H1 (cell line): ENCODE measurements at regions not wholly inside any gene's neighbourhood (a gene's known extent, or its start where the extent isn't known, plus 50 kb on each side); places are given as distances from the start of the nearest gene placed in this dataset.
A peak's percentile ranks its signal among the peaks of the same experiment; 100 is the strongest.

Experiments used
- CTCF ChIA-PET: fragments of 300-600 bp; sonication (Branson Sonifier 250); formaldehyde crosslinking; loops from one replicate; lab custom pipeline; 2021; ENCODE audit not compliant: partially characterized antibody; lab: Charles Lee
- POLR2A ChIA-PET: fragments of 300-600 bp; sonication (Branson Sonifier 250); formaldehyde crosslinking; loops from one replicate; lab custom pipeline; 2021; ENCODE audit warnings: inconsistent platforms; ENCODE audit not compliant: partially characterized antibody; lab: Charles Lee
- DNase-seq, 2 experiments: peaks; one replicate each; pipeline versions ENCODE4 v3.0.0 to v3.0.0-alpha.2; 2010 to 2022; ENCODE audit warnings: low spot score in 2 of 2, low read depth in 1 of 2, mixed read lengths in 1 of 2
- FAIRE-seq: peaks from 2 replicates; lab custom pipeline; 2011; peaks lifted over from hg19 to GRCh38; lab: Jason Lieb, UNC
- H2AFZ ChIP-seq: 2 replicates; pipeline ENCODE4 v1.8.1; 2012; ENCODE audit warnings: low read length, inconsistent platforms
- H2AK5ac ChIP-seq: 2 replicates; pipeline ENCODE4 v1.6.1; 2013; ENCODE audit warnings: low read depth, low read length
- H2BK120ac ChIP-seq: replicated peaks from 2 replicates; pipeline ENCODE3; 2013; ENCODE audit warnings: low read depth, low read length, inconsistent platforms
- H2BK12ac ChIP-seq: 2 replicates; pipeline ENCODE4 v1.6.1; 2013; ENCODE audit warnings: low read depth, low read length
- H2BK15ac ChIP-seq: 2 replicates; pipeline ENCODE4 v1.6.1; 2013; ENCODE audit warnings: low read length
- H2BK20ac ChIP-seq: 2 replicates; pipeline ENCODE4 v1.6.1; 2013; ENCODE audit warnings: low read length
- H2BK5ac ChIP-seq: 2 replicates; pipeline ENCODE4 v1.6.1; 2013; ENCODE audit warnings: low read depth, low read length
- H3K14ac ChIP-seq: 2 replicates; pipeline ENCODE4 v1.6.1; 2013; ENCODE audit warnings: inconsistent platforms; ENCODE audit not compliant: insufficient read length
- H3K18ac ChIP-seq: 2 replicates; pipeline ENCODE4 v1.6.1; 2013; ENCODE audit warnings: low read length; ENCODE audit errors: extremely low read depth
- H3K23ac ChIP-seq: 2 replicates; pipeline ENCODE4 v1.6.1; 2013; ENCODE audit warnings: inconsistent platforms; ENCODE audit not compliant: insufficient read length
- H3K23me2 ChIP-seq: 2 replicates; pipeline ENCODE4 v1.6.1; 2013; ENCODE audit warnings: low read depth, low read length
- H3K27ac ChIP-seq: 2 replicates; pipeline ENCODE4 v1.6.1; 2011; ENCODE audit warnings: low read depth, low read length, inconsistent platforms
- H3K27me3 ChIP-seq, 4 experiments: replicated peaks in 1 of 4; 1 replicate in 1 of 4; 2 replicates in 3 of 4; pipeline versions ENCODE4 v1.6.1 to v1.8.1; 2011 to 2013; ENCODE audit warnings: low read length in 3 of 4, mild to moderate bottlenecking in 3 of 4, inconsistent platforms in 2 of 4, mixed read lengths in 2 of 4, moderate library complexity in 1 of 4; ENCODE audit not compliant: control insufficient read depth in 3 of 4, insufficient read depth in 3 of 4; ENCODE audit errors: extremely low read depth in 1 of 4
- H3K36me3 ChIP-seq, 4 experiments: 2 replicates each; pipeline versions ENCODE4 v1.6.1 to v1.8.1; 2011 to 2013; ENCODE audit warnings: mild to moderate bottlenecking in 4 of 4, low read length in 3 of 4, moderate library complexity in 2 of 4, control low read depth in 1 of 4, inconsistent platforms in 1 of 4; ENCODE audit not compliant: insufficient read depth in 4 of 4, control insufficient read depth in 2 of 4
- H3K4ac ChIP-seq: replicated peaks from 2 replicates; pipeline ENCODE3; 2013; ENCODE audit warnings: low read length, low read depth, mixed read lengths, inconsistent platforms; ENCODE audit not compliant: insufficient read length
- H3K4me1 ChIP-seq, 4 experiments: replicated peaks in 1 of 4; 1 replicate in 1 of 4; 2 replicates in 3 of 4; pipeline versions ENCODE4 v1.6.1 to v1.8.1; 2011 to 2013; ENCODE audit warnings: low read length in 3 of 4, inconsistent platforms in 2 of 4, mixed read lengths in 1 of 4; ENCODE audit not compliant: insufficient read depth in 4 of 4, control insufficient read depth in 3 of 4
- H3K4me2 ChIP-seq, 2 experiments: 2 replicates each; pipeline versions ENCODE4 v1.6.1 to v1.8.1; 2011 to 2013; ENCODE audit warnings: low read depth in 2 of 2, low read length in 2 of 2, control low read depth in 1 of 2, inconsistent platforms in 1 of 2, mild to moderate bottlenecking in 1 of 2; ENCODE audit not compliant: insufficient read depth in 1 of 2
- H3K4me3 ChIP-seq, 4 experiments: fragments of 200-600, 300-600 bp in 1 of 4; sonication (generic), shearing (Covaris generic), sonication (Bioruptor Twin) in 1 of 4; 2 replicates each; pipeline versions ENCODE4 v1.5.1 to v1.8.1; 2011 to 2016; ENCODE audit warnings: low read length in 4 of 4, low read depth in 3 of 4, control low read depth in 2 of 4, inconsistent platforms in 2 of 4, mild to moderate bottlenecking in 2 of 4, mixed read lengths in 1 of 4, moderate library complexity in 1 of 4; ENCODE audit not compliant: insufficient read depth in 2 of 4; ENCODE audit errors: extremely low read depth in 1 of 4
- H3K56ac ChIP-seq: replicated peaks from 2 replicates; pipeline ENCODE3; 2013; ENCODE audit warnings: low read depth, mild to moderate bottlenecking, mixed read lengths, low read length, inconsistent platforms; ENCODE audit not compliant: insufficient read length
- H3K79me1 ChIP-seq: 2 replicates; pipeline ENCODE4 v1.6.1; 2013; ENCODE audit warnings: low read depth, low read length, control low read depth
- H3K79me2 ChIP-seq, 2 experiments: 2 replicates each; pipeline versions ENCODE4 v1.6.1 to v1.8.1; 2012 to 2013; ENCODE audit warnings: low read length in 2 of 2, mild to moderate bottlenecking in 2 of 2, inconsistent platforms in 1 of 2; ENCODE audit not compliant: insufficient read depth in 2 of 2, control insufficient read depth in 1 of 2
- H3K9ac ChIP-seq, 4 experiments: replicated peaks in 1 of 4; 1 replicate in 1 of 4; 2 replicates in 3 of 4; pipeline versions ENCODE4 v1.6.1 to v1.8.1; 2011 to 2013; ENCODE audit warnings: low read depth in 3 of 4, low read length in 3 of 4, control low read depth in 2 of 4, mild to moderate bottlenecking in 2 of 4, moderate library complexity in 2 of 4, inconsistent platforms in 1 of 4; ENCODE audit errors: extremely low read depth in 1 of 4
- H3K9me3 ChIP-seq, 2 experiments: 2 replicates each; pipeline versions ENCODE4 v1.6.1 to v1.8.1; 2012 to 2013; ENCODE audit warnings: mild to moderate bottlenecking in 2 of 2, moderate library complexity in 2 of 2, control low read depth in 1 of 2, inconsistent platforms in 1 of 2, low read depth in 1 of 2, low read length in 1 of 2, mixed read lengths in 1 of 2; ENCODE audit not compliant: insufficient read depth in 2 of 2
- H4K20me1 ChIP-seq, 2 experiments: replicated peaks in 1 of 2; 2 replicates each; pipeline versions ENCODE3 to v1.8.1; 2011 to 2013; ENCODE audit warnings: inconsistent platforms in 2 of 2, low read length in 2 of 2, mild to moderate bottlenecking in 1 of 2; ENCODE audit not compliant: insufficient read depth in 2 of 2, control insufficient read depth in 1 of 2
- H4K5ac ChIP-seq: 2 replicates; pipeline ENCODE4 v1.6.1; 2013; ENCODE audit warnings: low read length, low read depth, mixed read lengths, inconsistent platforms; ENCODE audit not compliant: insufficient read length
- H4K8ac ChIP-seq: 2 replicates; pipeline ENCODE4 v1.8.0; 2013; ENCODE audit warnings: mild to moderate bottlenecking, moderate library complexity, low read length, inconsistent platforms; ENCODE audit not compliant: insufficient read depth; ENCODE audit errors: extremely low read depth
- H4K91ac ChIP-seq: replicated peaks from 2 replicates; pipeline ENCODE3; 2013; ENCODE audit warnings: low read length, mixed read lengths, inconsistent platforms; ENCODE audit not compliant: insufficient read length
- ATF2 ChIP-seq: IDR thresholded peaks from 2 replicates; pipeline ENCODE4 v1.6.1; 2012; ENCODE audit warnings: low read length, inconsistent platforms
- KDM5A ChIP-seq: fragments of 200-600 bp; IDR thresholded peaks from 2 replicates; pipeline ENCODE4 v1.7.1; 2012; ENCODE audit warnings: mild to moderate bottlenecking, low read length, inconsistent platforms, mixed read lengths
- RAD21 ChIP-seq, 2 experiments: IDR thresholded peaks in 1 of 2; conservative IDR thresholded peaks in 1 of 2; 2 replicates each; pipeline ENCODE4 v1.6.1; 2011; ENCODE audit warnings: low read depth in 2 of 2, low read length in 2 of 2, improper control_type of control experiment in 1 of 2, inconsistent platforms in 1 of 2, mild to moderate bottlenecking in 1 of 2, moderate library complexity in 1 of 2
- RNF2 ChIP-seq: fragments of 200-900, 300-1000 bp; sonication (generic); IDR thresholded peaks from 2 replicates; pipeline ENCODE4 v1.7.1; 2016; ENCODE audit warnings: borderline replicate concordance, low read depth, mild to moderate bottlenecking, antibody characterized with exemption, low read length; ENCODE audit not compliant: poor library complexity, severe bottlenecking; ENCODE audit errors: missing control alignments
- SIRT6 ChIP-seq: IDR thresholded peaks from one replicate; pipeline ENCODE4 v1.7.1; 2012; ENCODE audit warnings: low read length, inconsistent platforms
- TEAD4 ChIP-seq: IDR thresholded peaks from 2 replicates; pipeline ENCODE4 v1.6.1; 2012; ENCODE audit warnings: low read depth, low read length, inconsistent platforms, mixed read lengths
- WGBS, 2 experiments: shearing (Covaris generic) in 1 of 2; methylation state at CpG; one replicate each; pipeline versions ENCODE4 v1.1.6 to v1.1.7; 2013 to 2015; ENCODE audit warnings: low lambda C conversion rate in 2 of 2, mixed read lengths in 2 of 2, inconsistent platforms in 1 of 2, low coverage in 1 of 2, missing lambda C conversion rate in 1 of 2; ENCODE audit not compliant: insufficient replicate concordance in 2 of 2, insufficient coverage in 1 of 2, insufficient read length in 1 of 2; ENCODE audit errors: extremely low coverage in 1 of 2, missing lambda C conversion rate in 1 of 2; 5-methylcytosine and 5-hydroxymethylcytosine counted together

DNA sequence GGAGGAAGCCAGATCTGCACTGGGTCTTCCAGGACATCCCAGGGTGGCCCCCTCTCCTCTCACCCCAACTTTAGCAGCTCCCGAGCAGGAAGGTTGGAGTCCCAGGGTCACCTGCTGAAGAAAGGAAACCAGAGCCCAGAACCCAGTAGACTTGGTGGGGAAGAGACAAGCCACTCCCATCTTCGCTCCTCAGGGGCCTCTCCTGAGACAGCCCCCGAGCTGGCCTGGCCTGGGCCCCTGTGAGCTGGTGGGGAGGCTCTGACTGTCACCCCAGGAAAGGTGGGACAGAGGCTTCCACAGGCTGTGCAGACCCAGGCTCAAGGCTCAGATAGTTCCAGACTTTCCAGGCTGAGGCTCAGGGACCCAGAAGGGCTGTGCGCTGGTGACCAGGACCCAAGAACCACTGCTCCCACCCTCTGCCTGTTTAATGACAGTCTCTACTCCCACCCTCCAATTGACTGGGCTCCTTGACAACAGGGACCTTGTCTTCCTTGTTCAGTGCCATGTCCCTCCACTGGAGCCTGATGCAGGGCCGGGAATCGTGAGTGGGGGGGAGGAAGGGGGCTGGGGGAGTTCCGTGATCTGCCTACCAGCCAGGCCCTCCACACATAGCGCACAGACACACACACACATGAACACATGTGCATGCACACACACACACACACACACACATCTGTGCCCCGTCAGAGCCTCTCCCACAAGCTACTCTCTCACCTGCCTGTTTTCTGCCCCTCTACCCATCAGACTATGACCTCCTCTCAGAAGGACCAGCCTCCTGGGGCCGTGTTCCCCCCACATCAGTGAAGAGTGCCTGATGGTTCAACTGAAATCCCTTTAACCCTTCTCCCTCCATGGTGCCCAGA, 401.2 kb downstream of the MATN1 start:
- no peak overlapping the region for H3K4ac ChIP-seq
- no peak overlapping the region for H4K91ac ChIP-seq
- no peak overlapping the region; the same call in 1 of the 2 replicates for H2AFZ ChIP-seq
- H3K18ac ChIP-seq = no peak overlapping the region
- H3K4me2 ChIP-seq = no peak overlapping the region
- CTCF ChIA-PET = interaction anchor here (1.2 to 3.7 kb wide), 9 partner anchors 10 to 90 kb away, joined by 3 to 20 read pairs (median 7); no protein-coding TSS in a partner anchor
- no peak overlapping the region for H2AK5ac ChIP-seq
- POLR2A ChIA-PET = no interaction called here
- H3K23me2 ChIP-seq = no peaks in the 10 kb centered on the region
- H2BK12ac ChIP-seq = no peak overlapping the region
- H3K4me1 ChIP-seq = no peaks in the 10 kb centered on the region; a peak in 1 of 7 replicates
- peak in 1 of 2 experiments; percentile 26 for DNase-seq
- H3K79me1 ChIP-seq = no peaks in the 10 kb centered on the region
- 89% methylated on average over 9 of the region's 10 CpGs; no CpG with 5 or more reads in 1 of the 2 experiments for WGBS, 2 experiments
- no peak overlapping the region for H3K27ac ChIP-seq
- H3K36me3 ChIP-seq = no peaks in the 10 kb centered on the region
- no peak overlapping the region for H3K23ac ChIP-seq
- H2BK5ac ChIP-seq = no peak overlapping the region
- no peak overlapping the region for H2BK15ac ChIP-seq
- H3K9me3 ChIP-seq = no peaks in the 10 kb centered on the region
- H3K79me2 ChIP-seq = no peaks in the 10 kb centered on the region
- H3K14ac ChIP-seq = no peak overlapping the region
- H3K56ac ChIP-seq = no peak overlapping the region
- no peaks in the 10 kb centered on the region for H3K27me3 ChIP-seq
- H2BK120ac ChIP-seq = no peak overlapping the region
- no peak overlapping the region for H2BK20ac ChIP-seq
- H3K9ac ChIP-seq = no peak overlapping the region; a peak in 1 of 7 replicates
- no peaks in the 10 kb centered on the region for H4K20me1 ChIP-seq
- FAIRE-seq = no peak
- no peak overlapping the region for H4K5ac ChIP-seq
- H4K8ac ChIP-seq = peak overlapping the region; percentile 81; the same call in 1 of the 2 replicates
- H3K4me3 ChIP-seq = no peak overlapping the region
- TF ChIP-seq RAD21 (IDR thresholded peaks at IDR 0.05 in 1 of 2, conservative IDR thresholded peaks at IDR 0.05 in 1 of 2; ENCODE audit: low read depth in 2 of 2, low read length in 2 of 2) = no peak
- no peak for TF ChIP-seq ATF2
- no peak for TF ChIP-seq KDM5A
- TF ChIP-seq SIRT6 = no peak
- TF ChIP-seq RNF2 = no peak
- TF ChIP-seq TEAD4 = no peak
